Loucy (cell line): ENCODE measurements at regions not wholly inside any gene's neighbourhood (a gene's known extent, or its start where the extent isn't known, plus 50 kb on each side); places are given as distances from the start of the nearest gene placed in this dataset.

ENCODE experiments used
- CTCF ChIP-seq: fragments of 200-600 bp; sonication (generic); conservative IDR thresholded peaks from 2 replicates; pipeline ENCODE4 v1.5.1; 2014; ENCODE audit warnings: mild to moderate bottlenecking, antibody characterized with exemption, low read length
- EZH2phosphoT487 ChIP-seq: fragments of 200-600 bp; IDR thresholded peaks from 2 replicates; pipeline ENCODE4 v1.6.1; 2018; ENCODE audit warnings: antibody characterized with exemption, mild to moderate bottlenecking, moderate library complexity, borderline replicate concordance

GRCh38 chr5:67347821-67348220 lies 151.2 kb upstream of the CD180 start:
- no peak for TF ChIP-seq CTCF
- no peak for TF ChIP-seq EZH2phosphoT487
